ENCODE measurements at regions not wholly inside any gene's neighbourhood (a gene's known extent, or its start where the extent isn't known, plus 50 kb on each side); places are given as distances from the start of the nearest gene placed in this dataset.
A peak's percentile ranks its signal among the peaks of the same experiment; 100 is the strongest.
"Not testable (repeated sequence)": the region's sequence is repeated elsewhere in the genome, so short reads cannot be mapped to it uniquely, and the experiment has no call there.

DNA sequence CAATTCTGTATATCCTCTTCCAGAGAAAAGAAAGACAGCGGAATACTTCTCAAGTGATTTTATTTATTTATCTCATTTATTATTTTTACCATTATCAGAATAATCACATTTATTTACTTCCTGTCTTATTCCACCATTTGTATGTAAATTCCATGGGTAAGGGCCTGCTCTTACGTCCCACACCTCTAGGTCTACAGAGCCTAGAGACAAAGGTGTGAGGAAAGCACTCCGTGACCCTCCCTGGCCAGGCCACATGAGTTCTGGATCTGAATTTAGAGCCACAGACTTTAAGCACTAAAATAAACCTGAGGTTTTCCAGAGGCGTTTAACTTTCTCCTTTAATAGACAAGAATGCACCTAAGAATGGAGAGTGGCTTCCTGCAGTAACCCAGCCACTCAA lies 85.3 kb upstream of the CTSV start:
- no peak overlapping the region for H3K27ac ChIP-seq
- H3K36me3 Mint-ChIP-seq = peaks cover 4% of the 10 kb centered on the region

DNA sequence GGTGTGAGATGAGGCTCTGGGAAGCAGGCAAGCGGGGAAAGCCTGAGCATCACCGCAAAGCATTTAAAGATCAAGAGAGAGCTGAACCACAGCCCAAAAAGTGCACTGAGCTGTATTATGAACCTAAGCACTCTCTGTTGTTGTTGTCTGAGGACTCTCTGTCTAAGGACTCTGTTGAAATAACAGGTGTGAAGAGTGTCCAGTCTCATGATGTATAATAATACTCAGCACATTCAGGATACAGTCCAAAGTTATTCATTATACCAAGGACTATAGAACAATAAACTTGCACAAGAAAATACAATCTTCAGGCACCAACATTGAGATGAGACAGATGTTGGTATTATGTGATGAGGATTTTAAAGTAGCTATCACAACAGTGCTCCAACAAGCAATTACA lies 71.8 kb upstream of the CTSV start:
- Mint-ChIP-seq H3K27me3 (ENCODE audit: insufficient read depth, low read depth) (peaks cover 2% of the 10 kb centered on the region), H3K4me1 (no peaks in the 10 kb centered on the region), H3K4me3 (no peak overlapping the region), H3K36me3 (no peaks in the 10 kb centered on the region), H3K9me3 (no peaks in the 10 kb centered on the region), H3K27ac (peak overlapping the region; percentile 46)
- H3K79me2 ChIP-seq (ENCODE audit: low read depth) = no peaks in the 10 kb centered on the region
- no peaks in the 10 kb centered on the region for H3K27me3 ChIP-seq
- H2AFZ ChIP-seq (replicated peaks) = no peak overlapping the region
- no peaks in the 10 kb centered on the region for H3K36me3 ChIP-seq
- no peaks in the 10 kb centered on the region for H4K20me1 ChIP-seq (ENCODE audit: low read depth)
- no peak overlapping the region for H3K27ac ChIP-seq
- H3K9ac ChIP-seq = no peak overlapping the region
- TF ChIP-seq EZH2 (IDR thresholded peaks at IDR 0.05) (no peak), EZH2phosphoT487 (IDR thresholded peaks at IDR 0.05) (no peak)
- TF ChIP-seq, protein P1, sequence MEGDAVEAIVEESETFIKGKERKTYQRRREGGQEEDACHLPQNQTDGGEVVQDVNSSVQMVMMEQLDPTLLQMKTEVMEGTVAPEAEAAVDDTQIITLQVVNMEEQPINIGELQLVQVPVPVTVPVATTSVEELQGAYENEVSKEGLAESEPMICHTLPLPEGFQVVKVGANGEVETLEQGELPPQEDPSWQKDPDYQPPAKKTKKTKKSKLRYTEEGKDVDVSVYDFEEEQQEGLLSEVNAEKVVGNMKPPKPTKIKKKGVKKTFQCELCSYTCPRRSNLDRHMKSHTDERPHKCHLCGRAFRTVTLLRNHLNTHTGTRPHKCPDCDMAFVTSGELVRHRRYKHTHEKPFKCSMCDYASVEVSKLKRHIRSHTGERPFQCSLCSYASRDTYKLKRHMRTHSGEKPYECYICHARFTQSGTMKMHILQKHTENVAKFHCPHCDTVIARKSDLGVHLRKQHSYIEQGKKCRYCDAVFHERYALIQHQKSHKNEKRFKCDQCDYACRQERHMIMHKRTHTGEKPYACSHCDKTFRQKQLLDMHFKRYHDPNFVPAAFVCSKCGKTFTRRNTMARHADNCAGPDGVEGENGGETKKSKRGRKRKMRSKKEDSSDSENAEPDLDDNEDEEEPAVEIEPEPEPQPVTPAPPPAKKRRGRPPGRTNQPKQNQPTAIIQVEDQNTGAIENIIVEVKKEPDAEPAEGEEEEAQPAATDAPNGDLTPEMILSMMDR (IDR thresholded peaks at IDR 0.05) = no peak
- no peaks in the 10 kb centered on the region for H3K9me3 ChIP-seq (ENCODE audit: low read depth)
- H3K4me2 ChIP-seq = no peak overlapping the region
- H3K4me3 ChIP-seq = no peak overlapping the region
- H3K4me1 ChIP-seq = no peaks in the 10 kb centered on the region
- DNase-seq (ENCODE audit: low spot score) = no peak
- H3F3A ChIP-seq (ENCODE audit: low read depth) = no peaks in the 10 kb centered on the region

More for the DNA sequence above, 85.3 kb upstream of the CTSV start:
- DNase-seq (ENCODE audit: low spot score) = no peak
- H3K9ac ChIP-seq = no peak overlapping the region
- no peak overlapping the region for H3K4me3 Mint-ChIP-seq
- H4K20me1 ChIP-seq (ENCODE audit: low read depth) = no peaks in the 10 kb centered on the region
- H3K36me3 ChIP-seq = no peaks in the 10 kb centered on the region
- no peak overlapping the region for H3K4me3 ChIP-seq
- H2AFZ ChIP-seq (replicated peaks) = no peak overlapping the region
- no peak overlapping the region for H3K4me2 ChIP-seq
- no peak overlapping the region for H3K27ac Mint-ChIP-seq
- H3K27me3 Mint-ChIP-seq (ENCODE audit: insufficient read depth, low read depth) = peaks cover 2% of the 10 kb centered on the region
- H3K4me1 Mint-ChIP-seq = no peaks in the 10 kb centered on the region
- no peaks in the 10 kb centered on the region for H3K27me3 ChIP-seq
- H3K9me3 ChIP-seq (ENCODE audit: low read depth) = no peaks in the 10 kb centered on the region
- TF ChIP-seq EZH2 (IDR thresholded peaks at IDR 0.05) (no peak), EZH2phosphoT487 (IDR thresholded peaks at IDR 0.05) (no peak)
- TF ChIP-seq, protein P1 (IDR thresholded peaks at IDR 0.05) = no peak
- peaks cover 4% of the 10 kb centered on the region for H3K9me3 Mint-ChIP-seq
- H3K79me2 ChIP-seq (ENCODE audit: low read depth) = no peaks in the 10 kb centered on the region
- no peaks in the 10 kb centered on the region for H3F3A ChIP-seq (ENCODE audit: low read depth)
- no peaks in the 10 kb centered on the region for H3K4me1 ChIP-seq

DNA sequence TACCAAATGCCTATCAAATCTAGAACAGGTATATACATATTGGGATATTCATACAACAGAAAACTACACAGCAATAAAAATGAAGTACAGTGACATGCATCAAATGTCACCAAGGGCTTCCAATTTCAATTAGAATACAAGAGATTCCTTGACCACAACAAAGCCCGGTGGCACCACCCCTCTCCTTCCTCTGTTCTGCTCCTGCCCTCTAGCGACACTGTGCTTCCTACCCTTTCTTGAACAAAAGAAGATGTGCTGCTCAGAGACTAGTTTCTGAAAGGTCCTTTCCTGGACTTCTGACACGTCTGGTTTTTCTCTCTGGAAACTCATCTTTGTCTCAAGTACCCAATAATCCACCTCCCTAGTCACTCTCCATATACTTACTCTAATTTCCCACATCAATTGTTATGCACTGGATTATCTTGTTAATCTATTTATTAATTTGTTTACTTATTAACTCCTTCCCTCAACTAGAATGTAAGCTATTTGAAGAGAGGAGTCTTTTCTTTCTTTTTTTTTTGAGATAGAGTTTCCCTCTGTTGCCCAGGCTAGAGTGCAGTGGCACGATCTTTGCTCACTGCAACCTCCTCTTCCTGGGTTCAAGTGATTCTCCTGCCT lies 70.4 kb upstream of the CTSV start:
- no peak overlapping the region for H3K4me2 ChIP-seq
- H3K27ac Mint-ChIP-seq = no peak overlapping the region
- no peaks in the 10 kb centered on the region for H3K79me2 ChIP-seq (ENCODE audit: low read depth)
- H3K36me3 Mint-ChIP-seq = no peaks in the 10 kb centered on the region
- H3K27me3 Mint-ChIP-seq (ENCODE audit: insufficient read depth, low read depth) = peaks cover 2% of the 10 kb centered on the region
- no peaks in the 10 kb centered on the region for H3K4me1 Mint-ChIP-seq
- H3K27me3 ChIP-seq = no peaks in the 10 kb centered on the region
- no peak overlapping the region for H3K4me3 ChIP-seq
- peak; percentile 80 for DNase-seq (ENCODE audit: low spot score)
- H3K9me3 Mint-ChIP-seq = no peaks in the 10 kb centered on the region
- H3K9me3 ChIP-seq (ENCODE audit: low read depth) = no peaks in the 10 kb centered on the region
- peak overlapping the region; percentile 82 for H2AFZ ChIP-seq (replicated peaks)
- no peak overlapping the region for H3K9ac ChIP-seq
- H3K4me3 Mint-ChIP-seq = no peak overlapping the region
- H3K4me1 ChIP-seq = no peaks in the 10 kb centered on the region
- no peaks in the 10 kb centered on the region for H3K36me3 ChIP-seq
- TF ChIP-seq, protein P1 (IDR thresholded peaks at IDR 0.05) = peak; percentile 67
- no peak for TF ChIP-seq EZH2 (IDR thresholded peaks at IDR 0.05)
- no peak for TF ChIP-seq EZH2phosphoT487 (IDR thresholded peaks at IDR 0.05)
- no peaks in the 10 kb centered on the region for H4K20me1 ChIP-seq (ENCODE audit: low read depth)
- H3F3A ChIP-seq (ENCODE audit: low read depth) = no peaks in the 10 kb centered on the region
- H3K27ac ChIP-seq = no peak overlapping the region

DNA sequence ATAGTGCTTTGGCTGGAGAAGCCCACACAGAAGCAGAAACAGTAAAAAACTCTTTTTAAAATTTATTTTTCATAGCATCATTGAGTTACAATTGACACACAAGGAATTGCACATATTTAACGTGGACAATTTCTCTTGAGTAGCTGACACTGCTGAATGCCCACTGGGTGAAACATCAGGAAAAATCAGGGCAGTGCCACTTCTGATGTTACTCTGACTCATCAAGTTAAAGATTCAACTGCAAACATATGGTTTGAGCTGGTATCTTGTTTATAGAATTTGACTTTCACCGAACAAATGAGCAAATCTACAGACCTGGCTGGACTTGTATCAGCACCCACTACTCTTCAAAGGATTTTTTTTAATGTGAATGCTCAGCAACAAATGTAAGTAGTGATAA lies 66.3 kb upstream of the CTSV start:
- H3K27ac Mint-ChIP-seq, H3K27ac ChIP-seq, H3K4me1 Mint-ChIP-seq: not testable (repeated sequence)

DNA sequence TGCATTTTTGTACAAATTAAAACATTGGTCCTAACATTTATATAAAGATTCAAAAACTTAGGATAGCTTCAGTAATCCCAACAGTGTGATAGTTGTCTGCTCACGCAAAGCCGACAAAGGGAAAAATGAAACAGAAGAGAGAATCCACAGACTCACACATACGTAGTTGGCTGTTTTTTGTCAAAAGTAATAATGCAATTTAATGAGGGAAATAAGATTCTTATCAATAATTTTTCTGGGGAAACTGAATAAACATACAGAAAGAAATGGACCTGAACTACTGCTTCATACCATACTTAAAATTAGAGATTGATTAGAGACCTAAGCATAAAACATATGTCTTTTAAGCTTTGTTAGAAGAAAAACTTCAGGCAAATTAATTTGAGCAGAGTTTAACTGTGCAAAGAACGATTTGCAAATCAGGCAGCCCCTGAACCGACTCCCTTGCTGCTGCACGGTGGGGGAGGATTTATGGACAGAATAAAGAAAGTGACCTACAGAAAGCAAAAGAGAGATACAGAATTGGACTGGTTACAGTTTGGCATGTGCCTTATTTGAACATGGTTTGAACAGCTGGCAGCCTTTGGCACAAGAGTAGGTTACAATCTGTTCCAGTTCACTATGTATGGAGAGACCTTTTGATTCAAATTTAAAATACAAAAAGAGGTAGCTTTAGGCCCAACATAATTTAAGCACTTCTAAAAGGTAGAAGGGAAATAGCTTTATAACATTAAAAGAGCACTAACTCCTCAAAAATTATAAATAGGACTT lies 64.9 kb upstream of the CTSV start:
- not testable (repeated sequence) for H3K27me3 ChIP-seq; H3K4me1 Mint-ChIP-seq; H3K4me3 Mint-ChIP-seq; H3K79me2 ChIP-seq (ENCODE audit: low read depth); H3K9me3 Mint-ChIP-seq; DNase-seq (ENCODE audit: low spot score); H3K4me1 ChIP-seq; H3K4me2 ChIP-seq; H3K9ac ChIP-seq; H3K27ac Mint-ChIP-seq; H3K9me3 ChIP-seq (ENCODE audit: low read depth); H3K36me3 Mint-ChIP-seq; H3K4me3 ChIP-seq; H3K36me3 ChIP-seq; H3K27ac ChIP-seq; H4K20me1 ChIP-seq (ENCODE audit: low read depth); H3K27me3 Mint-ChIP-seq (ENCODE audit: insufficient read depth, low read depth); H3F3A ChIP-seq (ENCODE audit: low read depth)
- peak overlapping the region; percentile 26 for H2AFZ ChIP-seq (replicated peaks)

More for the DNA sequence above, 66.3 kb upstream of the CTSV start:
- not testable (repeated sequence) for H4K20me1 ChIP-seq (ENCODE audit: low read depth); H3K27me3 Mint-ChIP-seq (ENCODE audit: insufficient read depth, low read depth); H2AFZ ChIP-seq (replicated peaks); H3K36me3 ChIP-seq; H3K9me3 Mint-ChIP-seq; DNase-seq (ENCODE audit: low spot score); H3K79me2 ChIP-seq (ENCODE audit: low read depth); H3K4me1 ChIP-seq; H3K4me3 Mint-ChIP-seq; H3K4me2 ChIP-seq; H3K9ac ChIP-seq; H3K27me3 ChIP-seq; H3F3A ChIP-seq (ENCODE audit: low read depth); H3K36me3 Mint-ChIP-seq; H3K4me3 ChIP-seq; H3K9me3 ChIP-seq (ENCODE audit: low read depth)

Data from neural progenitor cell (in vitro differentiated cells).